ENCODE measurements at regions not wholly inside any gene's neighbourhood (a gene's known extent, or its start where the extent isn't known, plus 50 kb on each side); places are given as distances from the start of the nearest gene placed in this dataset.

GRCh38 chr3:72127224-72127612 lies 342.3 kb upstream of the PROK2 start:
- Histone ChIP-seq H3K4me1 (ENCODE audit: control insufficient read depth in 1 of 2, insufficient read depth in 2 of 2, low read depth in 1 of 2, low read length in 1 of 2) (no peaks in the 10 kb centered on the region; a peak in 1 of 4 replicates), H3K79me2 (ENCODE audit: insufficient read depth) (no peaks in the 10 kb centered on the region), H3K36me3 (replicated peaks in 1 of 2; ENCODE audit: control insufficient read depth in 1 of 2, insufficient read depth in 2 of 2, low read length in 1 of 2) (no peaks in the 10 kb centered on the region), H3K9me3 (no peaks in the 10 kb centered on the region), H3K9ac (no peak overlapping the region), H3K9me2 (no peaks in the 10 kb centered on the region), H3F3A (replicated peaks; ENCODE audit: insufficient read depth) (no peaks in the 10 kb centered on the region), H3K4me3 (ENCODE audit: low read depth in 2 of 2, low read length in 1 of 2) (no peak overlapping the region), H4K20me1 (ENCODE audit: insufficient read depth) (no peaks in the 10 kb centered on the region), H2AFZ (ENCODE audit: low read depth) (no peak overlapping the region), H3K27me3 (ENCODE audit: insufficient read depth) (peaks cover 5% of the 10 kb centered on the region; the same call in 1 of the 2 replicates), H3K4me2 (no peak overlapping the region), H3K27ac (ENCODE audit: low read depth in 2 of 2, low read length in 1 of 2) (no peak overlapping the region)
- ChIA-PET POLR2A (no interaction called here), CTCF (interaction anchor here (1.1 kb wide), 1 partner anchor 11 kb away, joined by 3 read pairs; no protein-coding TSS in a partner anchor)
- WGBS (ENCODE audit: low lambda C conversion rate), result 56% methylated on average over 4 of the region's 4 CpGs
- DNase-seq, result no peak
- TF ChIP-seq NRF1 (IDR thresholded peaks at IDR 0.05; ENCODE audit: low read depth, low read length), result no peak
- no peak for TF ChIP-seq NFIC (IDR thresholded peaks at IDR 0.05; ENCODE audit: borderline replicate concordance)
- TF ChIP-seq RFX5 (IDR thresholded peaks at IDR 0.05; ENCODE audit: low read length), result no peak
- TF ChIP-seq ELF1 (IDR thresholded peaks at IDR 0.05), result no peak
- no peak for TF ChIP-seq MXI1 (IDR thresholded peaks at IDR 0.05; ENCODE audit: low read depth, low read length)
- TF ChIP-seq EZH2phosphoT487 (IDR thresholded peaks at IDR 0.05; ENCODE audit: borderline replicate concordance, low read depth), result no peak
- no peak for TF ChIP-seq RXRA (IDR thresholded peaks at IDR 0.05; ENCODE audit: borderline replicate concordance, low read depth)
- TF ChIP-seq EP300 (IDR thresholded peaks at IDR 0.05; ENCODE audit: borderline replicate concordance in 1 of 2, low read depth in 1 of 2, low read length in 1 of 2), result no peak
- no peak for TF ChIP-seq JUND (IDR thresholded peaks at IDR 0.05)
- no peak for TF ChIP-seq CHD2 (IDR thresholded peaks at IDR 0.05; ENCODE audit: low read length, partially characterized antibody)
- no peak for TF ChIP-seq TEAD4 (IDR thresholded peaks at IDR 0.05; ENCODE audit: borderline replicate concordance, insufficient read depth)
- no peak for TF ChIP-seq GATA2 (CRISPR knock-in tag; IDR thresholded peaks at IDR 0.05)
- no peak for TF ChIP-seq FOSL2 (IDR thresholded peaks at IDR 0.05; ENCODE audit: borderline replicate concordance, low read depth)
- no peak for TF ChIP-seq SIN3A (IDR thresholded peaks at IDR 0.05; ENCODE audit: borderline replicate concordance, low read depth, low read length)
- TF ChIP-seq FOXM1 (IDR thresholded peaks at IDR 0.05; ENCODE audit: low read depth), result no peak
- no peak for TF ChIP-seq REST (IDR thresholded peaks at IDR 0.05; ENCODE audit: low read depth, low read length)
- no peak for TF ChIP-seq CTCF (IDR thresholded peaks at IDR 0.05)
- no peak for TF ChIP-seq TAF1 (IDR thresholded peaks at IDR 0.05; ENCODE audit: borderline replicate concordance, low read depth, low read length)
- TF ChIP-seq POLR2AphosphoS5 (IDR thresholded peaks at IDR 0.05; ENCODE audit: low read depth, low read length), result no peak
- TF ChIP-seq USF1 (IDR thresholded peaks at IDR 0.05; ENCODE audit: borderline replicate concordance, low read depth), result no peak
